ENCODE measurements at regions not wholly inside any gene's neighbourhood (a gene's known extent, or its start where the extent isn't known, plus 50 kb on each side); places are given as distances from the start of the nearest gene placed in this dataset.
A peak's percentile ranks its signal among the peaks of the same experiment; 100 is the strongest.

- Mint-ChIP-seq H3K27me3 (ENCODE audit: low read depth) (no peaks in the 10 kb centered on the region), H3K9me3 (no peaks in the 10 kb centered on the region), H3K27ac (no peak overlapping the region), H3K36me3 (no peaks in the 10 kb centered on the region), H3K4me3 (no peak overlapping the region), H3K4me1 (peaks cover 25% of the 10 kb centered on the region)
- TF ChIP-seq ZNF138 (CRISPR knock-in tag; conservative IDR thresholded peaks at IDR 0.05) (no peak), ZNF263 (CRISPR knock-in tag; IDR thresholded peaks at IDR 0.05; ENCODE audit: low read depth) (no peak), USF1 (CRISPR knock-in tag; IDR thresholded peaks at IDR 0.05) (no peak), NR2C2 (CRISPR knock-in tag; IDR thresholded peaks at IDR 0.05) (no peak), ZNF219 (CRISPR knock-in tag; IDR thresholded peaks at IDR 0.05; ENCODE audit: borderline replicate concordance) (no peak), E2F1 (CRISPR knock-in tag; IDR thresholded peaks at IDR 0.05) (no peak), PREB (CRISPR knock-in tag; IDR thresholded peaks at IDR 0.05; ENCODE audit: borderline replicate concordance) (no peak), ATF1 (CRISPR knock-in tag; IDR thresholded peaks at IDR 0.05) (no peak)
- ChIA-PET CTCF (no interaction called here), POLR2A (no interaction called here)
- DNase-seq (ENCODE audit: low spot score) (peak; percentile 11), ATAC-seq (peak; percentile 66)
These were observed 1981.3 kb upstream of the IGFBP7 start for GRCh38 chr4:59091146-59092142.

GRCh38 chr4:59094505-59094904 lies 1984.3 kb upstream of the IGFBP7 start:
- no peak overlapping the region for H3K27ac Mint-ChIP-seq
- ATAC-seq (peak; percentile 93), DNase-seq (ENCODE audit: low spot score) (no peak)
- peaks cover 24% of the 10 kb centered on the region for H3K4me1 Mint-ChIP-seq
- no peaks in the 10 kb centered on the region for H3K9me3 Mint-ChIP-seq
- H3K27me3 Mint-ChIP-seq (ENCODE audit: low read depth), result no peaks in the 10 kb centered on the region
- POLR2A ChIA-PET, result no interaction called here
- no peaks in the 10 kb centered on the region for H3K36me3 Mint-ChIP-seq
- CTCF ChIA-PET, result interaction anchor here (0.7 to 1.1 kb wide), 3 partner anchors 13 to 1704 kb away, joined by 3 to 5 read pairs (median 3); no protein-coding TSS in a partner anchor
- no peak overlapping the region for H3K4me3 Mint-ChIP-seq
- TF ChIP-seq HMGA2 (CRISPR knock-in tag; IDR thresholded peaks at IDR 0.05) (no peak), ZBTB43 (CRISPR knock-in tag; IDR thresholded peaks at IDR 0.05) (no peak), FOXP4 (CRISPR knock-in tag; IDR thresholded peaks at IDR 0.05) (no peak), NFATC4 (CRISPR knock-in tag; IDR thresholded peaks at IDR 0.05) (no peak), CREB1 (CRISPR knock-in tag; IDR thresholded peaks at IDR 0.05) (no peak), ZNF121 (CRISPR knock-in tag; IDR thresholded peaks at IDR 0.05) (no peak), FOXJ3 (CRISPR knock-in tag; IDR thresholded peaks at IDR 0.05; ENCODE audit: borderline replicate concordance) (no peak)

- Mint-ChIP-seq H3K27me3 (ENCODE audit: low read depth) (no peaks in the 10 kb centered on the region; the same call in 1 of the 2 replicates), H3K4me1 (no peaks in the 10 kb centered on the region), H3K4me3 (no peak overlapping the region), H3K9me3 (peaks cover 4% of the 10 kb centered on the region; the same call in 1 of the 2 replicates), H3K36me3 (no peaks in the 10 kb centered on the region), H3K27ac (no peak overlapping the region)
- DNase-seq (ENCODE audit: low spot score), result no peak
- POLR2A ChIA-PET, result no interaction called here
- CTCF ChIA-PET, result no interaction called here
- no peak for ATAC-seq
- TF ChIP-seq ARID4B (CRISPR knock-in tag; IDR thresholded peaks at IDR 0.05; ENCODE audit: borderline replicate concordance), result no peak
These were observed 1992.1 kb upstream of the IGFBP7 start for GRCh38 chr4:59102311-59102710.

All from WTC11 (cell line).